Endothelial cell (in vitro differentiated cells): ENCODE measurements at regions not wholly inside any gene's neighbourhood (a gene's known extent, or its start where the extent isn't known, plus 50 kb on each side); places are given as distances from the start of the nearest gene placed in this dataset.
"Not testable (repeated sequence)": the region's sequence is repeated elsewhere in the genome, so short reads cannot be mapped to it uniquely, and the experiment has no call there.

Experiments used
- DNase-seq: peaks from one replicate; pipeline ENCODE4 v3.0.0; 2021; ENCODE audit warnings: low spot score
- H3K27ac Mint-ChIP-seq: one replicate; pipeline ENCODE4 v1.8.0; 2021; ENCODE audit warnings: mixed read lengths, inconsistent platforms; ENCODE audit not compliant: unreplicated experiment
- H3K27me3 Mint-ChIP-seq: one replicate; pipeline ENCODE4 v1.8.0; 2021; ENCODE audit warnings: mild to moderate bottlenecking, moderate library complexity, mixed read lengths, inconsistent platforms; ENCODE audit not compliant: unreplicated experiment
- H3K36me3 Mint-ChIP-seq: one replicate; pipeline ENCODE4 v1.8.0; 2021; ENCODE audit warnings: mild to moderate bottlenecking, low read depth, mixed read lengths, inconsistent platforms; ENCODE audit not compliant: unreplicated experiment
- H3K4me1 Mint-ChIP-seq: one replicate; pipeline ENCODE4 v1.8.0; 2021; ENCODE audit warnings: mild to moderate bottlenecking, mixed read lengths, inconsistent platforms; ENCODE audit not compliant: unreplicated experiment
- H3K4me3 Mint-ChIP-seq: one replicate; pipeline ENCODE4 v1.8.0; 2021; ENCODE audit warnings: mild to moderate bottlenecking, mixed read lengths, inconsistent platforms; ENCODE audit not compliant: unreplicated experiment
- H3K9me3 Mint-ChIP-seq: one replicate; pipeline ENCODE4 v1.8.0; 2021; ENCODE audit warnings: mixed read lengths, inconsistent platforms; ENCODE audit not compliant: unreplicated experiment
- CTCF ChIP-seq: fragments of 200-600 bp; sonication (generic); IDR thresholded peaks from one replicate; pipeline ENCODE4 v1.5.0; 2021; ENCODE audit warnings: antibody characterized with exemption; ENCODE audit not compliant: unreplicated experiment

GRCh38 chr6:86031713-86032112 lies 389.0 kb upstream of the SYNCRIP start:
- Mint-ChIP-seq H3K27ac (no peak overlapping the region), H3K4me3 (no peak overlapping the region), H3K4me1 (no peaks in the 10 kb centered on the region), H3K27me3 (no peaks in the 10 kb centered on the region), H3K9me3 (no peaks in the 10 kb centered on the region), H3K36me3 (no peaks in the 10 kb centered on the region)
- no peak for DNase-seq
- TF ChIP-seq CTCF = no peak

GRCh38 chr6:86030875-86031274 lies 388.2 kb upstream of the SYNCRIP start:
- H3K27ac Mint-ChIP-seq = no peak overlapping the region
- H3K27me3 Mint-ChIP-seq = no peaks in the 10 kb centered on the region
- TF ChIP-seq CTCF = no peak
- no peak overlapping the region for H3K4me3 Mint-ChIP-seq
- no peaks in the 10 kb centered on the region for H3K4me1 Mint-ChIP-seq
- H3K36me3 Mint-ChIP-seq = no peaks in the 10 kb centered on the region
- no peak for DNase-seq
- H3K9me3 Mint-ChIP-seq = no peaks in the 10 kb centered on the region

- no peak overlapping the region for H3K4me3 Mint-ChIP-seq
- no peaks in the 10 kb centered on the region for H3K4me1 Mint-ChIP-seq
- no peaks in the 10 kb centered on the region for H3K27me3 Mint-ChIP-seq
- H3K27ac Mint-ChIP-seq = no peak overlapping the region
- TF ChIP-seq CTCF = no peak
- no peak for DNase-seq
- H3K9me3 Mint-ChIP-seq = no peaks in the 10 kb centered on the region
- no peaks in the 10 kb centered on the region for H3K36me3 Mint-ChIP-seq
Measured at GRCh38 chr6:86028776-86029175, 386.1 kb upstream of the SYNCRIP start.

GRCh38 chr6:86026890-86027289 lies 384.2 kb upstream of the SYNCRIP start:
- H3K4me3 Mint-ChIP-seq, DNase-seq, H3K4me1 Mint-ChIP-seq, H3K27ac Mint-ChIP-seq, H3K9me3 Mint-ChIP-seq, H3K36me3 Mint-ChIP-seq, H3K27me3 Mint-ChIP-seq: not testable (repeated sequence)

GRCh38 chr6:86017236-86017635 lies 374.6 kb upstream of the SYNCRIP start:
- no peaks in the 10 kb centered on the region for H3K36me3 Mint-ChIP-seq
- no peaks in the 10 kb centered on the region for H3K4me1 Mint-ChIP-seq
- no peak for TF ChIP-seq CTCF
- H3K27ac Mint-ChIP-seq = no peak overlapping the region
- H3K4me3 Mint-ChIP-seq = no peak overlapping the region
- no peaks in the 10 kb centered on the region for H3K27me3 Mint-ChIP-seq
- no peak for DNase-seq
- no peaks in the 10 kb centered on the region for H3K9me3 Mint-ChIP-seq

- no peak for TF ChIP-seq CTCF
- DNase-seq = no peak
- H3K4me3 Mint-ChIP-seq = no peak overlapping the region
- H3K36me3 Mint-ChIP-seq = no peaks in the 10 kb centered on the region
- H3K27me3 Mint-ChIP-seq = no peaks in the 10 kb centered on the region
- no peaks in the 10 kb centered on the region for H3K4me1 Mint-ChIP-seq
- H3K27ac Mint-ChIP-seq = no peak overlapping the region
- H3K9me3 Mint-ChIP-seq = no peaks in the 10 kb centered on the region
Measured at GRCh38 chr6:86016567-86016966, 373.9 kb upstream of the SYNCRIP start.
